Parathyroid adenoma (tissue), 2 donors: ENCODE measurements at regions not wholly inside any gene's neighbourhood (a gene's known extent, or its start where the extent isn't known, plus 50 kb on each side); places are given as distances from the start of the nearest gene placed in this dataset.

Experiments used
- H2AFZ ChIP-seq: fragments of 300-600 bp; sonication (generic); one replicate; pipeline ENCODE4 v1.7.0; 2017; ENCODE audit warnings: antibody characterized with exemption, mild to moderate bottlenecking
- H3K27ac ChIP-seq: fragments of 300-600 bp; sonication (generic); one replicate; pipeline ENCODE4 v1.7.0; 2017
- H3K27me3 ChIP-seq: fragments of 300-600 bp; sonication (generic); one replicate; pipeline ENCODE4 v1.7.0; 2017; ENCODE audit warnings: low read length; ENCODE audit not compliant: control insufficient read depth, insufficient read depth
- H3K36me3 ChIP-seq: fragments of 300-600 bp; sonication (generic); one replicate; pipeline ENCODE4 v1.7.0; 2017; ENCODE audit warnings: low read length; ENCODE audit not compliant: control insufficient read depth, insufficient read depth
- H3K4me1 ChIP-seq: fragments of 300-600 bp; sonication (generic); one replicate; pipeline ENCODE4 v1.7.0; 2017; ENCODE audit warnings: control low read depth
- H3K4me2 ChIP-seq: fragments of 300-600 bp; sonication (generic); one replicate; pipeline ENCODE4 v1.7.0; 2017; ENCODE audit warnings: low read length
- H3K4me3 ChIP-seq: fragments of 300-600 bp; sonication (generic); one replicate; pipeline ENCODE4 v1.7.0; 2017; ENCODE audit warnings: low read depth, low read length
- H3K79me2 ChIP-seq: fragments of 300-600 bp; sonication (generic); one replicate; pipeline ENCODE4 v1.7.0; 2017; ENCODE audit warnings: control low read depth
- H3K9ac ChIP-seq: fragments of 300-600 bp; sonication (generic); one replicate; pipeline ENCODE4 v1.7.0; 2017; ENCODE audit warnings: mild to moderate bottlenecking
- H3K9me3 ChIP-seq: fragments of 300-600 bp; sonication (generic); one replicate; pipeline ENCODE4 v1.7.0; 2017; ENCODE audit warnings: low read length; ENCODE audit not compliant: control insufficient read depth
- CTCF ChIP-seq: fragments of 300-600 bp; sonication (generic); IDR thresholded peaks from one replicate; pipeline ENCODE4 v1.7.0; 2017; ENCODE audit warnings: antibody characterized with exemption, mild to moderate bottlenecking
- donor health status: primary hyperparathyroidism.

- Histone ChIP-seq H3K4me2 (no peak overlapping the region), H3K27me3 (no peaks in the 10 kb centered on the region), H3K4me1 (peaks cover 16% of the 10 kb centered on the region), H3K9ac (no peak overlapping the region), H2AFZ (no peak overlapping the region), H3K79me2 (peaks cover 50% of the 10 kb centered on the region), H3K27ac (no peak overlapping the region), H3K4me3 (no peak overlapping the region), H3K36me3 (no peaks in the 10 kb centered on the region), H3K9me3 (no peaks in the 10 kb centered on the region)
- no peak for TF ChIP-seq CTCF
Measured at GRCh38 chr16:85210423-85211169, 98.3 kb upstream of the CIBAR2 start.

GRCh38 chr16:85211271-85211801, 99.1 kb upstream of the CIBAR2 start:
- no peak for TF ChIP-seq CTCF
- Histone ChIP-seq H2AFZ (no peak overlapping the region), H3K27me3 (no peaks in the 10 kb centered on the region), H3K4me3 (no peak overlapping the region), H3K27ac (no peak overlapping the region), H3K79me2 (peaks cover 50% of the 10 kb centered on the region), H3K4me1 (peaks cover 13% of the 10 kb centered on the region), H3K9me3 (no peaks in the 10 kb centered on the region), H3K9ac (no peak overlapping the region), H3K36me3 (no peaks in the 10 kb centered on the region), H3K4me2 (no peak overlapping the region)

GRCh38 chr16:85213926-85214675, 101.8 kb upstream of the CIBAR2 start:
- H3K4me1 ChIP-seq: peaks cover 12% of the 10 kb centered on the region
- no peak overlapping the region for H3K4me2 ChIP-seq
- no peak overlapping the region for H3K4me3 ChIP-seq
- no peak overlapping the region for H3K27ac ChIP-seq
- no peaks in the 10 kb centered on the region for H3K36me3 ChIP-seq
- H3K79me2 ChIP-seq: peaks cover 42% of the 10 kb centered on the region
- no peaks in the 10 kb centered on the region for H3K9me3 ChIP-seq
- no peak for TF ChIP-seq CTCF
- no peak overlapping the region for H3K9ac ChIP-seq
- no peaks in the 10 kb centered on the region for H3K27me3 ChIP-seq
- no peak overlapping the region for H2AFZ ChIP-seq

GRCh38 chr16:85215478-85216118, 103.3 kb upstream of the CIBAR2 start:
- H3K4me1 ChIP-seq: peaks cover 13% of the 10 kb centered on the region
- H3K9ac ChIP-seq: no peak overlapping the region
- peaks cover 36% of the 10 kb centered on the region for H3K79me2 ChIP-seq
- H2AFZ ChIP-seq: no peak overlapping the region
- H3K27me3 ChIP-seq: no peaks in the 10 kb centered on the region
- H3K9me3 ChIP-seq: no peaks in the 10 kb centered on the region
- no peaks in the 10 kb centered on the region for H3K36me3 ChIP-seq
- no peak overlapping the region for H3K4me2 ChIP-seq
- no peak for TF ChIP-seq CTCF
- H3K4me3 ChIP-seq: no peak overlapping the region
- H3K27ac ChIP-seq: no peak overlapping the region
